ENCODE measurements at regions not wholly inside any gene's neighbourhood (a gene's known extent, or its start where the extent isn't known, plus 50 kb on each side); places are given as distances from the start of the nearest gene placed in this dataset.
A peak's percentile ranks its signal among the peaks of the same experiment; 100 is the strongest.
"Not testable (repeated sequence)": the region's sequence is repeated elsewhere in the genome, so short reads cannot be mapped to it uniquely, and the experiment has no call there.

- ATAC-seq (ENCODE audit: low read depth in 2 of 2), result no peak
- H3K4me3 Mint-ChIP-seq, result no peak overlapping the region
Observed at GRCh38 chr3:56962206-56962605, 98.3 kb upstream of the SPATA12 start.

GRCh38 chr3:56960234-56960917 lies 100.1 kb upstream of the SPATA12 start:
- Mint-ChIP-seq H3K4me1 (no peaks in the 10 kb centered on the region), H3K4me3 (no peak overlapping the region), H3K9me3 (peaks cover 2 to 11% (median 4%) of the 10 kb centered on the region in 7 donors), H3K36me3 (peaks cover 0 to 12% of the 10 kb centered on the region in 2 donors), H3K27me3 (no peaks in the 10 kb centered on the region), H3K27ac (no peak overlapping the region)
- DNase-seq, result no peak
- ATAC-seq (ENCODE audit: low read depth in 2 of 2), result no peak

More at GRCh38 chr3:56962206-56962605, 98.3 kb upstream of the SPATA12 start:
- Mint-ChIP-seq H3K27me3 (no peaks in the 10 kb centered on the region), H3K4me1 (no peaks in the 10 kb centered on the region), H3K36me3 (peaks cover 0 to 14% of the 10 kb centered on the region in 2 donors), H3K9me3 (peaks cover 2 to 15% (median 4%) of the 10 kb centered on the region in 7 donors), H3K27ac (no peak overlapping the region)
- no peak for DNase-seq

- no peak for ATAC-seq (ENCODE audit: low read depth in 2 of 2)
Observed at GRCh38 chr3:56958879-56959278, 101.6 kb upstream of the SPATA12 start.

GRCh38 chr3:56957522-56957921 lies 102.9 kb upstream of the SPATA12 start:
- peaks cover 0 to 9% (median 0%) of the 10 kb centered on the region in 3 donors for H3K27me3 Mint-ChIP-seq
- no peaks in the 10 kb centered on the region for H3K36me3 Mint-ChIP-seq
- DNase-seq (no peak), ATAC-seq (ENCODE audit: low read depth in 2 of 2) (no peak)
- H3K27ac Mint-ChIP-seq, result peak overlapping the region in 1 of 6 donors; percentile 10
- no peaks in the 10 kb centered on the region for H3K9me3 Mint-ChIP-seq
- H3K4me1 Mint-ChIP-seq, result no peaks in the 10 kb centered on the region
- H3K4me3 Mint-ChIP-seq, result no peak overlapping the region

More at GRCh38 chr3:56958879-56959278, 101.6 kb upstream of the SPATA12 start:
- H3K36me3 Mint-ChIP-seq, result no peaks in the 10 kb centered on the region
- no peaks in the 10 kb centered on the region for H3K9me3 Mint-ChIP-seq
- H3K27ac Mint-ChIP-seq, result peak overlapping the region in 1 of 6 donors; percentile 80
- DNase-seq, result no peak
- H3K4me1 Mint-ChIP-seq, result no peaks in the 10 kb centered on the region
- peaks cover 0 to 9% (median 0%) of the 10 kb centered on the region in 3 donors for H3K27me3 Mint-ChIP-seq
- no peak overlapping the region for H3K4me3 Mint-ChIP-seq

GRCh38 chr3:56956906-56957305 lies 103.6 kb upstream of the SPATA12 start:
- Mint-ChIP-seq H3K36me3 (no peaks in the 10 kb centered on the region), H3K4me1 (no peaks in the 10 kb centered on the region), H3K27me3 (peaks cover 0 to 9% (median 0%) of the 10 kb centered on the region in 3 donors), H3K9me3 (no peaks in the 10 kb centered on the region), H3K4me3 (no peak overlapping the region), H3K27ac (no peak overlapping the region)
- ATAC-seq (ENCODE audit: low read depth in 2 of 2) (no peak), DNase-seq (no peak)

GRCh38 chr3:56955492-56956111 lies 104.9 kb upstream of the SPATA12 start:
- Mint-ChIP-seq H3K36me3 (no peaks in the 10 kb centered on the region), H3K9me3 (no peaks in the 10 kb centered on the region), H3K27me3 (peaks cover 0 to 9% (median 0%) of the 10 kb centered on the region in 3 donors), H3K27ac (no peak overlapping the region), H3K4me1 (no peaks in the 10 kb centered on the region), H3K4me3 (no peak overlapping the region)
- no peak for ATAC-seq (ENCODE audit: low read depth in 2 of 2)
- DNase-seq, result no peak

GRCh38 chr3:56954125-56954524 lies 106.3 kb upstream of the SPATA12 start:
- Mint-ChIP-seq H3K27me3 (peaks cover 0 to 9% (median 0%) of the 10 kb centered on the region in 3 donors), H3K4me1 (no peaks in the 10 kb centered on the region), H3K4me3 (no peak overlapping the region), H3K27ac (no peak overlapping the region), H3K9me3 (peaks cover 0 to 2% (median 0%) of the 10 kb centered on the region in 7 donors), H3K36me3 (no peaks in the 10 kb centered on the region)
- ATAC-seq (ENCODE audit: low read depth in 2 of 2) (no peak), DNase-seq (no peak)

GRCh38 chr3:56952846-56953245 lies 107.6 kb upstream of the SPATA12 start:
- Mint-ChIP-seq H3K27ac (no peak overlapping the region), H3K36me3 (no peaks in the 10 kb centered on the region), H3K4me3 (no peak overlapping the region), H3K9me3 (peaks cover 0 to 2% (median 0%) of the 10 kb centered on the region in 7 donors), H3K4me1 (no peaks in the 10 kb centered on the region), H3K27me3 (peaks cover 0 to 9% (median 0%) of the 10 kb centered on the region in 3 donors)
- DNase-seq (no peak), ATAC-seq (ENCODE audit: low read depth in 2 of 2) (no peak)

GRCh38 chr3:56952061-56952460 lies 108.4 kb upstream of the SPATA12 start:
- Mint-ChIP-seq H3K27ac (no peak overlapping the region), H3K4me1 (no peaks in the 10 kb centered on the region), H3K4me3 (no peak overlapping the region), H3K36me3 (no peaks in the 10 kb centered on the region), H3K9me3 (peaks cover 0 to 2% (median 0%) of the 10 kb centered on the region in 7 donors), H3K27me3 (peaks cover 0 to 9% (median 0%) of the 10 kb centered on the region in 3 donors)
- DNase-seq, result no peak
- no peak for ATAC-seq (ENCODE audit: low read depth in 2 of 2)

GRCh38 chr3:56951366-56951765 lies 109.1 kb upstream of the SPATA12 start:
- H3K4me1 Mint-ChIP-seq, result no peaks in the 10 kb centered on the region
- peaks cover 0 to 5% (median 3%) of the 10 kb centered on the region in 7 donors for H3K9me3 Mint-ChIP-seq
- no peak overlapping the region for H3K27ac Mint-ChIP-seq
- ATAC-seq (ENCODE audit: low read depth in 2 of 2), result no peak
- peaks cover 0 to 12% (median 0%) of the 10 kb centered on the region in 3 donors for H3K27me3 Mint-ChIP-seq
- no peak overlapping the region for H3K4me3 Mint-ChIP-seq
- DNase-seq, result no peak
- H3K36me3 Mint-ChIP-seq, result peaks cover 0 to 3% of the 10 kb centered on the region in 2 donors

- H3K27me3 Mint-ChIP-seq, result peaks cover 0 to 14% (median 4%) of the 10 kb centered on the region in 3 donors
- H3K36me3 Mint-ChIP-seq, result peaks cover 0 to 21% of the 10 kb centered on the region in 2 donors
- DNase-seq; H3K27ac Mint-ChIP-seq; H3K4me1 Mint-ChIP-seq; H3K4me3 Mint-ChIP-seq; ATAC-seq (ENCODE audit: low read depth in 2 of 2): not testable (repeated sequence)
- peaks cover 2 to 18% (median 9%) of the 10 kb centered on the region in 7 donors for H3K9me3 Mint-ChIP-seq
Observed at GRCh38 chr3:56945378-56945777, 115.1 kb upstream of the SPATA12 start.

GRCh38 chr3:56942523-56942922 lies 117.9 kb upstream of the SPATA12 start:
- DNase-seq (no peak), ATAC-seq (ENCODE audit: low read depth in 2 of 2) (no peak)
- H3K9me3 Mint-ChIP-seq, result peaks cover 2 to 15% (median 9%) of the 10 kb centered on the region in 7 donors
- peak overlapping the region in 2 of 6 donors; percentile 41 to 43 for H3K27ac Mint-ChIP-seq
- peaks cover 0 to 14% (median 9%) of the 10 kb centered on the region in 3 donors for H3K27me3 Mint-ChIP-seq
- H3K4me3 Mint-ChIP-seq, result no peak overlapping the region
- peaks cover 0 to 6% (median 0%) of the 10 kb centered on the region in 3 donors for H3K4me1 Mint-ChIP-seq
- H3K36me3 Mint-ChIP-seq, result peaks cover 0 to 21% of the 10 kb centered on the region in 2 donors

- Mint-ChIP-seq H3K36me3 (peaks cover 0 to 14% of the 10 kb centered on the region in 2 donors), H3K27ac (no peak overlapping the region), H3K4me1 (peaks cover 0 to 6% (median 0%) of the 10 kb centered on the region in 3 donors), H3K9me3 (peaks cover 0 to 10% (median 4%) of the 10 kb centered on the region in 7 donors), H3K27me3 (peaks cover 0 to 9% (median 7%) of the 10 kb centered on the region in 3 donors), H3K4me3 (no peak overlapping the region)
- ATAC-seq (ENCODE audit: low read depth in 2 of 2), result no peak
- DNase-seq, result no peak
Observed at GRCh38 chr3:56940976-56941375, 119.5 kb upstream of the SPATA12 start.

- peaks cover 0 to 13% of the 10 kb centered on the region in 2 donors for H3K36me3 Mint-ChIP-seq
- no peak for DNase-seq
- peaks cover 0 to 9% (median 7%) of the 10 kb centered on the region in 3 donors for H3K27me3 Mint-ChIP-seq
- H3K9me3 Mint-ChIP-seq, result peaks cover 0 to 9% (median 4%) of the 10 kb centered on the region in 7 donors
- H3K4me3 Mint-ChIP-seq, result no peak overlapping the region
- H3K27ac Mint-ChIP-seq, result peak overlapping the region in 1 of 6 donors; percentile 24
- H3K4me1 Mint-ChIP-seq, result peaks cover 0 to 6% (median 0%) of the 10 kb centered on the region in 3 donors
- no peak for ATAC-seq (ENCODE audit: low read depth in 2 of 2)
Observed at GRCh38 chr3:56940321-56940720, 120.1 kb upstream of the SPATA12 start.
